Immature natural killer cell (primary cell): ENCODE measurements at regions not wholly inside any gene's neighbourhood (a gene's known extent, or its start where the extent isn't known, plus 50 kb on each side); places are given as distances from the start of the nearest gene placed in this dataset.

Experiments used
- DNase-seq, 3 donors: peaks; one replicate each; pipeline ENCODE4 v3.0.0; 2022; ENCODE audit warnings: mixed read lengths in 1 of 3
- H3K27ac Mint-ChIP-seq, 6 donors: one replicate each; pipeline ENCODE4 v1.8.0; 2020; ENCODE audit warnings: mixed read lengths in 6 of 6, mild to moderate bottlenecking in 5 of 6, inconsistent platforms in 4 of 6, moderate library complexity in 3 of 6
- H3K27me3 Mint-ChIP-seq, 3 donors: one replicate each; pipeline ENCODE4 v1.8.0; 2020 to 2021; ENCODE audit warnings: low read depth in 3 of 3, mild to moderate bottlenecking in 3 of 3, mixed read lengths in 3 of 3, moderate library complexity in 3 of 3, inconsistent platforms in 1 of 3
- H3K36me3 Mint-ChIP-seq, 3 donors: one replicate each; pipeline ENCODE4 v1.8.0; 2020; ENCODE audit warnings: mixed read lengths in 3 of 3, inconsistent platforms in 2 of 3, mild to moderate bottlenecking in 2 of 3
- H3K4me1 Mint-ChIP-seq, 2 donors: one replicate each; pipeline ENCODE4 v1.8.0; 2020; ENCODE audit warnings: inconsistent platforms in 2 of 2, mild to moderate bottlenecking in 2 of 2, mixed read lengths in 2 of 2, moderate library complexity in 1 of 2
- H3K4me3 Mint-ChIP-seq, 5 donors: one replicate each; pipeline ENCODE4 v1.8.0; 2020; ENCODE audit warnings: mild to moderate bottlenecking in 5 of 5, mixed read lengths in 5 of 5, inconsistent platforms in 3 of 5, moderate library complexity in 3 of 5
- H3K9me3 Mint-ChIP-seq, 6 donors: one replicate each; pipeline ENCODE4 v1.8.0; 2020; ENCODE audit warnings: mild to moderate bottlenecking in 6 of 6, mixed read lengths in 6 of 6, inconsistent platforms in 4 of 6, moderate library complexity in 3 of 6

- no peak for DNase-seq
- H3K4me1 Mint-ChIP-seq: no peaks in the 10 kb centered on the region
- no peaks in the 10 kb centered on the region for H3K36me3 Mint-ChIP-seq
- H3K9me3 Mint-ChIP-seq: peaks cover 7 to 47% (median 27%) of the 10 kb centered on the region in 6 donors
- H3K27ac Mint-ChIP-seq: no peak overlapping the region
- H3K27me3 Mint-ChIP-seq: no peaks in the 10 kb centered on the region
- H3K4me3 Mint-ChIP-seq: no peak overlapping the region
Observed at GRCh38 chr9:12511726-12512125, 181.5 kb upstream of the TYRP1 start.

GRCh38 chr9:12516031-12516430, 177.2 kb upstream of the TYRP1 start:
- Mint-ChIP-seq H3K4me1 (no peaks in the 10 kb centered on the region), H3K27ac (no peak overlapping the region), H3K36me3 (no peaks in the 10 kb centered on the region), H3K4me3 (no peak overlapping the region), H3K9me3 (peaks cover 8 to 43% (median 15%) of the 10 kb centered on the region in 6 donors), H3K27me3 (no peaks in the 10 kb centered on the region)
- DNase-seq: no peak

- Mint-ChIP-seq H3K27me3 (no peaks in the 10 kb centered on the region), H3K9me3 (peaks cover 8 to 47% (median 15%) of the 10 kb centered on the region in 6 donors), H3K36me3 (no peaks in the 10 kb centered on the region), H3K4me3 (no peak overlapping the region), H3K27ac (no peak overlapping the region), H3K4me1 (no peaks in the 10 kb centered on the region)
- DNase-seq: no peak
Observed at GRCh38 chr9:12516573-12516972, 176.6 kb upstream of the TYRP1 start.

GRCh38 chr9:12538842-12539579, 154.2 kb upstream of the TYRP1 start:
- H3K4me3 Mint-ChIP-seq: no peak overlapping the region
- H3K9me3 Mint-ChIP-seq: peaks cover 12 to 51% (median 28%) of the 10 kb centered on the region in 6 donors
- DNase-seq: no peak
- H3K27me3 Mint-ChIP-seq: peaks cover 0 to 2% (median 0%) of the 10 kb centered on the region in 3 donors
- no peaks in the 10 kb centered on the region for H3K4me1 Mint-ChIP-seq
- no peak overlapping the region for H3K27ac Mint-ChIP-seq
- no peaks in the 10 kb centered on the region for H3K36me3 Mint-ChIP-seq

GRCh38 chr9:12539580-12539975, 153.6 kb upstream of the TYRP1 start:
- Mint-ChIP-seq H3K4me1 (no peaks in the 10 kb centered on the region), H3K4me3 (no peak overlapping the region), H3K27me3 (peaks cover 0 to 2% (median 0%) of the 10 kb centered on the region in 3 donors), H3K27ac (no peak overlapping the region), H3K36me3 (no peaks in the 10 kb centered on the region), H3K9me3 (peaks cover 11 to 54% (median 27%) of the 10 kb centered on the region in 6 donors)
- DNase-seq: no peak

GRCh38 chr9:12544700-12545099, 148.5 kb upstream of the TYRP1 start:
- H3K4me3 Mint-ChIP-seq: no peak overlapping the region
- H3K27ac Mint-ChIP-seq: no peak overlapping the region
- no peaks in the 10 kb centered on the region for H3K4me1 Mint-ChIP-seq
- no peaks in the 10 kb centered on the region for H3K36me3 Mint-ChIP-seq
- H3K27me3 Mint-ChIP-seq: peaks cover 0 to 1% (median 0%) of the 10 kb centered on the region in 3 donors
- DNase-seq: no peak
- H3K9me3 Mint-ChIP-seq: peaks cover 8 to 48% (median 20%) of the 10 kb centered on the region in 6 donors

- Mint-ChIP-seq H3K4me1 (no peaks in the 10 kb centered on the region), H3K27ac (no peak overlapping the region), H3K9me3 (peaks cover 0 to 46% (median 7%) of the 10 kb centered on the region in 6 donors), H3K27me3 (no peaks in the 10 kb centered on the region), H3K36me3 (peaks cover 0 to 4% (median 0%) of the 10 kb centered on the region in 3 donors), H3K4me3 (no peak overlapping the region)
- DNase-seq: no peak
Observed at GRCh38 chr9:12554636-12555035, 138.5 kb upstream of the TYRP1 start.

- no peaks in the 10 kb centered on the region for H3K36me3 Mint-ChIP-seq
- no peak overlapping the region for H3K4me3 Mint-ChIP-seq
- no peak for DNase-seq
- H3K27me3 Mint-ChIP-seq: no peaks in the 10 kb centered on the region
- H3K4me1 Mint-ChIP-seq: no peaks in the 10 kb centered on the region
- peaks cover 16 to 69% (median 28%) of the 10 kb centered on the region in 6 donors for H3K9me3 Mint-ChIP-seq
- H3K27ac Mint-ChIP-seq: no peak overlapping the region
Observed at GRCh38 chr9:12566404-12567090, 126.6 kb upstream of the TYRP1 start.

GRCh38 chr9:12584656-12585522, 108.3 kb upstream of the TYRP1 start:
- Mint-ChIP-seq H3K36me3 (no peaks in the 10 kb centered on the region), H3K9me3 (peaks cover 6 to 44% (median 17%) of the 10 kb centered on the region in 6 donors), H3K4me3 (no peak overlapping the region), H3K27me3 (no peaks in the 10 kb centered on the region), H3K4me1 (no peaks in the 10 kb centered on the region), H3K27ac (no peak overlapping the region)
- DNase-seq: no peak

- H3K27me3 Mint-ChIP-seq: no peaks in the 10 kb centered on the region
- no peak for DNase-seq
- H3K27ac Mint-ChIP-seq: no peak overlapping the region
- no peaks in the 10 kb centered on the region for H3K4me1 Mint-ChIP-seq
- H3K36me3 Mint-ChIP-seq: peaks cover 0 to 4% (median 0%) of the 10 kb centered on the region in 3 donors
- H3K9me3 Mint-ChIP-seq: peaks cover 3 to 46% (median 14%) of the 10 kb centered on the region in 6 donors
- no peak overlapping the region for H3K4me3 Mint-ChIP-seq
Observed at GRCh38 chr9:12595400-12595799, 97.8 kb upstream of the TYRP1 start.

GRCh38 chr9:12604164-12604821, 88.9 kb upstream of the TYRP1 start:
- no peaks in the 10 kb centered on the region for H3K27me3 Mint-ChIP-seq

GRCh38 chr9:12612211-12612770, 80.9 kb upstream of the TYRP1 start:
- DNase-seq: no peak
- H3K4me3 Mint-ChIP-seq: no peak overlapping the region
- H3K27ac Mint-ChIP-seq: no peak overlapping the region
- H3K27me3 Mint-ChIP-seq: no peaks in the 10 kb centered on the region
- no peaks in the 10 kb centered on the region for H3K4me1 Mint-ChIP-seq
- peaks cover 10 to 69% (median 27%) of the 10 kb centered on the region in 6 donors for H3K9me3 Mint-ChIP-seq
- peaks cover 0 to 3% (median 0%) of the 10 kb centered on the region in 3 donors for H3K36me3 Mint-ChIP-seq

More at GRCh38 chr9:12604164-12604821, 88.9 kb upstream of the TYRP1 start:
- H3K4me3 Mint-ChIP-seq: no peak overlapping the region
- H3K27ac Mint-ChIP-seq: no peak overlapping the region
- H3K9me3 Mint-ChIP-seq: peaks cover 0 to 27% (median 9%) of the 10 kb centered on the region in 6 donors
- no peaks in the 10 kb centered on the region for H3K4me1 Mint-ChIP-seq
- DNase-seq: no peak
- H3K36me3 Mint-ChIP-seq: peaks cover 0 to 3% (median 0%) of the 10 kb centered on the region in 3 donors

- Mint-ChIP-seq H3K4me3 (no peak overlapping the region), H3K9me3 (peaks cover 10 to 67% (median 25%) of the 10 kb centered on the region in 6 donors), H3K4me1 (no peaks in the 10 kb centered on the region), H3K27me3 (no peaks in the 10 kb centered on the region), H3K27ac (no peak overlapping the region), H3K36me3 (peaks cover 0 to 3% (median 0%) of the 10 kb centered on the region in 3 donors)
- DNase-seq: no peak
Observed at GRCh38 chr9:12613071-12613470, 80.1 kb upstream of the TYRP1 start.
